ENCODE measurements at regions not wholly inside any gene's neighbourhood (a gene's known extent, or its start where the extent isn't known, plus 50 kb on each side); places are given as distances from the start of the nearest gene placed in this dataset.

DNA sequence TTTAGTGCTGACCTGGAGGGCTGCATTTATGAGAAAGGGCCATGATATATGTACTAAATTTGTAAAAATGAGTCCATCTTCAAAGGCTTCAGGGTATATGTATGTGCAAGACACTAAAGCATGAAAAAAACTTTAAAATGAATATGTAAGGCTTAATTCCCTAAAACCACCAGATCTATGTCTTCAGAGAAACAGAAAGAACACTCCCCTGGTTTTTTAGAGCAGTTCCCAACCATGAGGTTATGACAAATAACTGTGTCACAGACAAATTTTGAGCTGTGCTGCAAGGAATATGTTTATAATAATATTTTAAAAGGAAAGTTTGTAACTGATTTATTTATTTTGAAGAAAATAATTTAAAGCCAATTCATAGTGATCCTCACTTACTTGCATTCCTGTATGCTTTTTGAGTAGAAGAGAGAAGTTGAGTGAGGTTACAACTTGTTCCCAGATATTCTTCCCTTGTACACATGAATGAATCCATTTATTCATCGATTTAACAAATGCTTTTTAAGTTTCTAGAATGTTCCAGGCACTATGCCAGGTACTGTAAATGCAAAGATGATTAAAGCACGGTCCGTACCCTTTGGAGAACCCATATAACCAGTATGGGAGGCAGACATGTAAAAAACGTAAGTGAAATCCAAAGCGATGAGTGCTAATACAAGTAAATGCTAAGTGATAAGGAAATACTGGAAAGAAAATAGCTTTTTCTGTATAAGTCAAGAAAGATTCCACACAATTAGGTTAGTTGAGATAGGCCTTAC lies 295.2 kb upstream of the DIAPH2 start:
- TF ChIP-seq, protein P1, sequence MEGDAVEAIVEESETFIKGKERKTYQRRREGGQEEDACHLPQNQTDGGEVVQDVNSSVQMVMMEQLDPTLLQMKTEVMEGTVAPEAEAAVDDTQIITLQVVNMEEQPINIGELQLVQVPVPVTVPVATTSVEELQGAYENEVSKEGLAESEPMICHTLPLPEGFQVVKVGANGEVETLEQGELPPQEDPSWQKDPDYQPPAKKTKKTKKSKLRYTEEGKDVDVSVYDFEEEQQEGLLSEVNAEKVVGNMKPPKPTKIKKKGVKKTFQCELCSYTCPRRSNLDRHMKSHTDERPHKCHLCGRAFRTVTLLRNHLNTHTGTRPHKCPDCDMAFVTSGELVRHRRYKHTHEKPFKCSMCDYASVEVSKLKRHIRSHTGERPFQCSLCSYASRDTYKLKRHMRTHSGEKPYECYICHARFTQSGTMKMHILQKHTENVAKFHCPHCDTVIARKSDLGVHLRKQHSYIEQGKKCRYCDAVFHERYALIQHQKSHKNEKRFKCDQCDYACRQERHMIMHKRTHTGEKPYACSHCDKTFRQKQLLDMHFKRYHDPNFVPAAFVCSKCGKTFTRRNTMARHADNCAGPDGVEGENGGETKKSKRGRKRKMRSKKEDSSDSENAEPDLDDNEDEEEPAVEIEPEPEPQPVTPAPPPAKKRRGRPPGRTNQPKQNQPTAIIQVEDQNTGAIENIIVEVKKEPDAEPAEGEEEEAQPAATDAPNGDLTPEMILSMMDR (conservative IDR thresholded peaks at IDR 0.05; ENCODE audit: control insufficient read depth, insufficient read depth, low read depth, low read length) = no peak
- peak; percentile 47 for DNase-seq (ENCODE audit: low read depth)
- H3K4me3 ChIP-seq (ENCODE audit: control insufficient read depth, low read depth, low read length) = no peak overlapping the region

DNA sequence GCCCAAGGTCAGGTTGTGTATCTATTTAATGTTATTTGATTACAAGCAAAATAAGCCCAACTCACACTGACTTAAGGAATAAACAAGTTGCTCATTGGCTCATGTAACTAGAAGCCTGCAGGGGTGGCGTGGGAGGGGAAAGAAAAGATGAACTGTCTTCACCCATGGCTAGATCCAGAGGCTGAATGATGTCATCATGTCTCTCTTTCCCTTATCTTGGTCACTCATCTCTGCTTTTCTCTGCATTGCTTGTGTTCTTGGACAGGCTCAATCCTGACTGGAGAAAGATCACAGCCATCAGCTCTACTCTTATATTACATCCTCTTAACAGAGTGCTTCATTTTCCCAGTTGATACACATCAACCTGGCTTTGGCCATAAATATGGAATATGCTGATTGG lies 290.0 kb upstream of the DIAPH2 start:
- DNase-seq (ENCODE audit: low read depth) = peak; percentile 45
- no peak overlapping the region for H3K4me3 ChIP-seq (ENCODE audit: control insufficient read depth, low read depth, low read length)
- TF ChIP-seq, protein P1 (conservative IDR thresholded peaks at IDR 0.05; ENCODE audit: control insufficient read depth, insufficient read depth, low read depth, low read length) = no peak

DNA sequence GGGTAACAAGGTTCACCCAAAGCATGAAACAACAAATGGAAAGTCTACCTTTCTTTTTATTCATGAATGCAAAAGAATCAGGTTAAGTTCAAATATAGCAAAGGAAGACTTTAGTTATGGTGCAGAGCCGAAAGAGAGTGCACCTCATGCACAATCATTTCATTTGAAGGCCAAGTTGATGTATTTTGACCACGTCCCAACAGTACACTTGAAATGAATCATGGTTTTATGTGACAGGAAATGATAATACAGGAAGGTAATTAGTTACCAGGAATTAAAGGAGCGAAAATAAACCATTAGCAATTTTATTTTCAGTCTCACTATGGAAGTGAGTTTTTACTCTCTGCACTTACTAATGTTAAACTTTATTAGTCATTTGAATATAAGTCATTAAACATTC lies 281.2 kb upstream of the DIAPH2 start:
- H3K4me3 ChIP-seq (ENCODE audit: control insufficient read depth, low read depth, low read length) = no peak overlapping the region
- TF ChIP-seq, protein P1 (conservative IDR thresholded peaks at IDR 0.05; ENCODE audit: control insufficient read depth, insufficient read depth, low read depth, low read length) = no peak
- no peak for DNase-seq (ENCODE audit: low read depth)

DNA sequence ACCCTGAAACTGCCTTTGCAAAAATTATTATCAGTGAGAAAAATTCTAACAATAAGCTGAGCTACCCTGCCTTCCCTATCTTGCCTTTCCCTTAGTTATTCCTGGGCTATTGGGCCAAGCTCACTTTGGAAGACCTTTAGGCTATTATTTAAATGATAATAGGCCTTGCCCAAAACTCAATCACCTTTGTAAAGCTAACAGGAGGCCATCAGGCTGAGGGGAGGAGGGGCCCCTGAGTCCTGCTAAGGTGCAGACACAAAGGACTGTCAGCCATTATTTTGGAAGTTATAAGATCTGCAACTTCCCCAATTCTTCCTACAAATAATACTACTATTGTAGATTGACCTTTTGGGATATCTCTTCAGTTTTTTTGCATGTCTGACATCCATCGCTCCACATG lies 278.8 kb upstream of the DIAPH2 start:
- TF ChIP-seq, protein P1 (conservative IDR thresholded peaks at IDR 0.05; ENCODE audit: control insufficient read depth, insufficient read depth, low read depth, low read length) = no peak
- DNase-seq (ENCODE audit: low read depth) = no peak
- H3K4me3 ChIP-seq (ENCODE audit: control insufficient read depth, low read depth, low read length) = no peak overlapping the region

DNA sequence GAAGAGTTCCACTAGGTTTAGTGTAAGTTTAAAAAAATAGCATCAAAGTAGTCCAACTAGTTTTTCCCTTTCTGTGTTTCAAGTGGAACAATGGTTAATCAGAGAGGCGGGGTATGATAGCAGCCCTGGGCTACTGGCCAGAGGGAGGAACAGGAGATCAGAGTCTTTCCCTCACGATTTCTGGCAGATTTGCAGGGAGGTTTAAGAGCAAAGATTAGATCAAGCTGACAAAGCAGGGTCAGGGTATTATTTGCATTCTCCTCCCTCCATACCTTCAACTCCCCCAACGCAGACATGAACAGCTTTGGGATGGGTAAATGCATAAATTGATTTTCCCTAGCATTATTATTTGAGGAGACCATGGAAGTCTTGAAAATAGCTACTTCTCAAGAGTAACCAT lies 277.6 kb upstream of the DIAPH2 start:
- DNase-seq (ENCODE audit: low read depth) = peak; percentile 61
- H3K4me3 ChIP-seq (ENCODE audit: control insufficient read depth, low read depth, low read length) = no peak overlapping the region
- TF ChIP-seq, protein P1 (conservative IDR thresholded peaks at IDR 0.05; ENCODE audit: control insufficient read depth, insufficient read depth, low read depth, low read length) = no peak

DNA sequence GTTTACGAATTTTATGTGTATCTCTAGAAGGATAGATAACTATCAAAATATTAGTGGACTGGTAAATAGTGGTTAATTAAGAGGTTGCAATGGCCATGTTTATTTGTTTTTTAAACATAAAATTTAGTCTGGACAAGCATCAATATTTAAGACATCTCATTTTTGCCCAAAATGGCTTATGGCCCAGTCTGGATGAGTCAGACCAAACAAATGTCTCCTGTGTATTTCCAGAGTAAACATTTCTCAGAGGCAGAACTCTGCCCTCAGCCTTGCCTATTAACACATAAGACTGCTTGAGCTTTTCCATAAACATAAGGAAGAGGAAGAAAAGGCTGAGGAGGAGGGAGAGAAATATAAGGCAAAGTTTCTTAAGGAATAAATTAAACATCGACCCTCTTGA lies 277.1 kb upstream of the DIAPH2 start:
- TF ChIP-seq, protein P1 (conservative IDR thresholded peaks at IDR 0.05; ENCODE audit: control insufficient read depth, insufficient read depth, low read depth, low read length) = no peak
- DNase-seq (ENCODE audit: low read depth) = peak; percentile 84
- H3K4me3 ChIP-seq (ENCODE audit: control insufficient read depth, low read depth, low read length) = no peak overlapping the region

Data from fibroblast of mammary gland (primary cell).